SU-DHL-6 (cell line): ENCODE measurements at regions not wholly inside any gene's neighbourhood (a gene's known extent, or its start where the extent isn't known, plus 50 kb on each side); places are given as distances from the start of the nearest gene placed in this dataset.

Experiments used
- EZH2phosphoT487 ChIP-seq: fragments of 200-600 bp; sonication (generic), shearing (Covaris generic); conservative IDR thresholded peaks from 2 replicates; pipeline ENCODE4 v1.6.1; 2018; ENCODE audit warnings: mild to moderate bottlenecking, antibody characterized with exemption, low read length, moderate library complexity, mixed read lengths
- TF ChIP-seq, protein P1 (sequence below): fragments of 200-600 bp; sonication (generic); IDR thresholded peaks from one replicate; pipeline ENCODE4 v1.5.1; 2017; ENCODE audit warnings: antibody characterized with exemption, mild to moderate bottlenecking, low read length, moderate library complexity; ENCODE audit not compliant: insufficient read depth, poor library complexity, severe bottlenecking

GRCh38 chr12:18165889-18166288, 75.9 kb upstream of the RERGL start:
- TF ChIP-seq, protein P1, sequence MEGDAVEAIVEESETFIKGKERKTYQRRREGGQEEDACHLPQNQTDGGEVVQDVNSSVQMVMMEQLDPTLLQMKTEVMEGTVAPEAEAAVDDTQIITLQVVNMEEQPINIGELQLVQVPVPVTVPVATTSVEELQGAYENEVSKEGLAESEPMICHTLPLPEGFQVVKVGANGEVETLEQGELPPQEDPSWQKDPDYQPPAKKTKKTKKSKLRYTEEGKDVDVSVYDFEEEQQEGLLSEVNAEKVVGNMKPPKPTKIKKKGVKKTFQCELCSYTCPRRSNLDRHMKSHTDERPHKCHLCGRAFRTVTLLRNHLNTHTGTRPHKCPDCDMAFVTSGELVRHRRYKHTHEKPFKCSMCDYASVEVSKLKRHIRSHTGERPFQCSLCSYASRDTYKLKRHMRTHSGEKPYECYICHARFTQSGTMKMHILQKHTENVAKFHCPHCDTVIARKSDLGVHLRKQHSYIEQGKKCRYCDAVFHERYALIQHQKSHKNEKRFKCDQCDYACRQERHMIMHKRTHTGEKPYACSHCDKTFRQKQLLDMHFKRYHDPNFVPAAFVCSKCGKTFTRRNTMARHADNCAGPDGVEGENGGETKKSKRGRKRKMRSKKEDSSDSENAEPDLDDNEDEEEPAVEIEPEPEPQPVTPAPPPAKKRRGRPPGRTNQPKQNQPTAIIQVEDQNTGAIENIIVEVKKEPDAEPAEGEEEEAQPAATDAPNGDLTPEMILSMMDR, result no peak
- no peak for TF ChIP-seq EZH2phosphoT487
